HG03571 (cell line): ENCODE measurements at regions not wholly inside any gene's neighbourhood (a gene's known extent, or its start where the extent isn't known, plus 50 kb on each side); places are given as distances from the start of the nearest gene placed in this dataset.

Experiments
- ATAC-seq: cut with Tn5 transposase; IDR thresholded peaks from one replicate; pipeline ENCODE4 v1.9.1; 2021; ENCODE audit not compliant: unreplicated experiment

DNA sequence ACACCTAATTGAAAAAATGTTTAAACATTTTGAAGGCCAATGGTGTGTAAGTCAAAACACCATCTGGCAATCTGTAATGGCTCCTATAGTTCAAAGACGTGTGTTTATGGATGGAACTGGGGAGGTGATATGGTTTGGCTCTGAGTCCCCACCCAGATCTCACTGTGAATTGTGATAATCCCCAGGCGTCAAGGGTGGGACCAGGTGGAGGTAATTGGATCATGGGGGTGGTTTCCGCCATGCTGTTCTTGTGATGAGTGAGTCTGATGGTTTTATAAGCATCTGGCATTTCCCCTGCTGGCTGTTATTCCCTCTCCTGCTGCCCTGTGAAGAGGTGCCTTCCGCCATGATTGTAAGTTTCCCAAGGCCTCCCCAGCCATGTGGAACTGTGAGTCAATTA lies 52.2 kb downstream of the ADRA2C start:
- no peak for ATAC-seq

DNA sequence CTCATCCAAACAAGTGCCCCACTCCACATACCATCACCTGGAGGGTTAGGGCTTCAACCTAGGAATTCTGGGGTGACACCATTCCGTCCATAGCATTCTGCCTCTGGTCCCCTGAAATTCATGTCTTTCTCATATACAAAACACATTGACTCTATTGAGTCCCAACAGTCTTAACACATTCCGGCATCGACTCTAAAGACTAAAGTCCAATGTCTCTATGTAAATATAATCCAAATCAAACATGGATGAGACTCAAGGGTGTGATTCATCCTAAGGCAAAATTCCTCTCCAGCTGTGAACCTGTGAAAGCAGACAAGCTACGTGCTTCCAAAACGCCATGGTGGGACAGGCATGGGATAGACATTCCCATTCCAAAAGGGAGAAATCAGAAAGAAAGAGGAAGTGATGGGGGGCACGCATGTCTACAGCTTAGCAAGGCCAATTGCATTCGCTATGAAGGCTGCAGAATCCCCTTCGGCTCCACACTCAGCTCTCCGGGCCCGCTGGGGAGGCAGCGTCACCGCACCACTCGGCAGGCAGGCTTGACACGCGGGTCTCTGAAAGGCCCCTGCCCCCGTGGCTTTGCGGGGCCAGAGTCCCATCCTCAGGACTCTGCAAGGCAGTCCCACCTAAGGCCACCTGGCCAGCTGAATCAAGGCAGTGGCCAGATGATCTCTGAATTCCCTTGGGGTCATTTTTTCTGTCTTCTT lies 53.2 kb downstream of the ADRA2C start:
- ATAC-seq = no peak

DNA sequence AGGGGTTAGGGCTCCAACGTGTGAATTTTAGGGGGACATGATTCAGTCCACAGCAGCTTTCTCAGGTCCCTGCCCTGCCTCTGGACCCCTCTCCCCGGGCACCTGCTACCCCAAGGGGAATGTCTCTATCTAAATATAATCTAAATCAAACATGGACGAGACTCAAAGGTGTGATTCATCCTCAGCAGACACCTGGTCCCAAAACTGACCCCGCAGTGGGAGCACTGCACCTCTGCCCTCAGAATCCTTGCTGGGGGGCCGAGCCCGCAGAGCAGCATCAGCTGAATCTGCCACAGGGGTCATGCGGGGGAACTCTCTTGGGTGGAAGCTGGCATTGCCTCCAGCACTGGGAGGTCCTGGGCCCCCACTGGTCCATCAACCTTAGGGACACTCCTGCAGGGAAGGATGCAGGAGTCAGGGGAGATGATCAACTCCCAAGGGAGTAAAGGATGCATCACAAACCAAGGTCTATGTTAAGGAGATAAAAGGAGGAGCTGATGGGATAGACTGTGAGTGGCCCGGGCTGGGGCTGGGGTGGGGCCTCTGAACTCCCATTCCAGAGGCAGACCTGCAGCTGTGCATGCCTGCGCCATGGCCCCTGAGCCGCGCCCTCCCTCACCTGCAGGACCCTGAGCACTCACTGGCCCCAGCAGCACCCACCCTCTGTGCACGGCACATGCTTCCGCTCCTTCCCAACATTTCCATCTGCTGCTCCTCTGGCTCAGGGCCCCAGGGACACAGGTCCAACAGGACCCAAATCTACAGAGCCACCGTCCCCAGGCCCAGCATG lies 54.0 kb downstream of the ADRA2C start:
- ATAC-seq = no peak

DNA sequence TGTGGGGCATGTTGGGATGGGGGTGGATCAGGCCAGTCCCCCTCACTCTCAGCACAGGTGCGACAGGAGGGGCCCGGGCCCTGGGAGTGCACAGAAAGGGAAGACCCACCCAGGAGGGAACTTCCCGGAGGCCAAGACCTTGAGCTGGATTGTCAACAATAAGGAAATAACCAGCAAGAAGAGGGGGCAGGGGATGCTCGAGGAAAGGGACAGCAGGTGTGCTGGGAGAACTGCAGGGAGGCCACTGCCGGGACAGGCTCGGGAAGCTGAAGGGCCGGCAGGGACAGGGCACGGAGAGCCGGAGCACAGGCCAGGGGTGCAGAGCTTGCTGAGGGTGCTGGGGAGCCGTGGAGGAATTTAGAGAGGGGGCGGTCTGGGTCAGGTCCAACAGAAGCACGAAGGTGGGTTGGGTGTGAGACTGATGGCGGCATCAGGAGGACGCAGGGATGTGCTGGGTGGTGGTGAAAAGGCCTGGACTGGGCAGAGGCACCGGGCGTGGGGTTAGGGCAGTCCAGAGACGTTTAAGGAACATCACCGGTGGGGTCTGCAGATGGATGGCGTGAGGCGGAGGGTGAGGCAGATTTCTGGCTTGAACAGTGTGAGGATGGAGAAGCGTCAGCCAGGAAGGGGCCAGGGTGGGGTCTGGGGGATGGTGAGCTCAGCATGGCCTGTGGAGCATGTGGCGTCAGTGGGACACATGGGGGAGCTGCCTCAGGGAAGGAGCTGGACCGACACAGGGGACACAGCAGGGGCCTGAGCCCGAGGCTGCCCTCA lies 54.8 kb downstream of the ADRA2C start:
- ATAC-seq = no peak

DNA sequence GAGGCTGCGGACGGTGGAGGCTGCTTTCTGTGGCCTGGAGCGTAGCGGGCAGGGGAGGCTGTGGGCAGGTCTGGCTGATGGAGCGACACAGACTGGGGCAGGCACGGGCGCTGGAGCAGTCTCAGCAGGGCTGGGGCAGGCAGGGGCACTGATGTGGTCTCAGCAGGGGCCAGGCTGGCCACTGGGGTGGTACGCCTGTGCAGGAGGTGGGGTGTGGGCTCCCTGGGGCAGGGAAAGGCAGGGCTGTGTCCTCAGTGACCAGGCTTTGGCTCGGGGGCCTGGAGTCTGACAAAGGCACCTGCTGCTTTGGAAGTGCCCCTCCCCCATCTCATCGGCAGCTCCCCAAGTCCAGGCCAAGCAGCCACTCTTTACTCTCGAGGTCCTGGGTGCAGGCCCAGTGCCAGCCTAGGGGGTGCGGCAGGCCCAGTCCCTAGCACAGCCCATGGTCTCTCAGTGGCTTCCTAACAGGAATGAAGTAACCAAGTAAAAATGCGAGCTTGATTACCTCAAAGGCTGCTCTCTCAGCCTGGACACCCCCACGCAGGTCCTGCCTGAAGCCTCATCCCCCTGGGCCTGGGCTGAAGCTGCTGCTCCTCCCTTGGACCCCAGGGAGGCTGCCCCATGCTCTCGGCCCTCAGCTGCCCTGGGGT lies 55.5 kb downstream of the ADRA2C start:
- ATAC-seq = no peak

DNA sequence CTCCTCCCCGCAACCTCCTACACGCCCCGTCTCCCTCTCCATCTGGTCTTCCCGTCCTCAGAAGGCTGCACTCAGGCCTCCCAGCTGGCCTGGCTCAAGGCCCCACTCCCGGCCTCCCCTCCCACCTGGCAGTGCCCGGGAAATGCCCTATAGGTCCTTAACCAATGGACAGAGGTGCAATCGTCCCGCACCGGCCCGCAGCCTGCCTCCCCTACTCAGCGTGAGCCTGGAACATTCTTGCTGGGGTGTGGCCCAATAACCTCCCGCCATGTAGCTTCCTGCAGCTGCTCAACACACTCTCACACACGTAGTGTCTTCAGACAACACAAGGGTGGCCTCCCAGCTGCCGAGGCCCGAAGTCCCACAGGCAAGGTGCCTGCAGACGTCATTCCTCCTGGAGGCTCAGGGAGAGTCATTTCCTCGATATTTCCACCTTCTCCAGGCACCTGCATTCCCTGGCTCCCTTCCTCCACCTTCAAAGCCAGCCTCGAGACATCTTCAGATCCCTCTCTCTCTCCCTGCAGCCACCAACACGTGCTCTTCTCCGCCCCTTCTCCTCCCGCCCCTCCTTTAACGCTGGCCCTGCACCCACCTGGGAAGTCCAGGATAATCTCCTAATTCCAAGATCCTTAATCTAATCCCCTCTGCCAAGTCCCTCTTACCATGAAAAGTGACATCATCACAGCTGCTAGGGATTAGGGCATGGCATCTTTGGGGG lies 56.2 kb downstream of the ADRA2C start:
- no peak for ATAC-seq

DNA sequence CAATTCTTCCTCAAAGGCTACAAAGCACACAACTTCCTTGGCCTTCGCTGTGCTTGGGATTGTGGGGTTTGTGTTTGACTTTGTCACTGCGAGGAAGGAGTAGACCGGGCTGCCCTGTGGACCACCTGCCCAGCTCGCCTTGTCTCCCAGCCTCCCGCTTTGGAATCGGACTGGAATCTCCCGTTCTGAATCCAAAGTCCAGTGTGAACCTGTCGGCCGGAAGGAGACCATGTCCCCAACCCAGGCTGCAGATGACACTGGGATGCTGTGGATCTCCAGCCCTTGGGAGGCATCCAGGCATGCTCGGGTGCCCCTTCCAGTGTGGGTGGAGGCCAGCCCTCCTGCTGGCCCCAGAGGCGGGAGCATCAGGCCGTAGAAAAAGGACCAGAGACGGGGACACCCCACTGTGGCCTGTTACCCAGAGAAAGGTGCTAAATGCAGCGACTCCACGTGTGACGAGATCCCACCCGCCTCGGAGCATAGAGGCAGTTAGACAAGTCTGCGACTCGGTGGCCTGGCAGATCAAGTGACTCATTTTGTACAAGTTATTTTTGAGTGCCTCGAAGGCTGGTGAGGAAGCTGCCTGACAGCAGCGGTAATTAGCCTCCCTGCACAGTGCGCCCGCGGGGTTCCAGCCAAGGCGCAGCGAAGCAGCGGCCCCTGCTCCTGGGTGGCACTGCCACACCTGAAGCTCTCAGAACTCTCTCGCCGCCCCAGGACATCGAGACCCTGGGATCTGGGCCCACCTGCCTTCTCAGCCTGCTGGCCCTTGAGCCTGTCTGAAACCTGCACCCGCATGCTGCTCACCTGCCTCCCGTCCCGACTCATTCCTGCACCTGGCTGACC lies 57.5 kb downstream of the ADRA2C start:
- no peak for ATAC-seq

DNA sequence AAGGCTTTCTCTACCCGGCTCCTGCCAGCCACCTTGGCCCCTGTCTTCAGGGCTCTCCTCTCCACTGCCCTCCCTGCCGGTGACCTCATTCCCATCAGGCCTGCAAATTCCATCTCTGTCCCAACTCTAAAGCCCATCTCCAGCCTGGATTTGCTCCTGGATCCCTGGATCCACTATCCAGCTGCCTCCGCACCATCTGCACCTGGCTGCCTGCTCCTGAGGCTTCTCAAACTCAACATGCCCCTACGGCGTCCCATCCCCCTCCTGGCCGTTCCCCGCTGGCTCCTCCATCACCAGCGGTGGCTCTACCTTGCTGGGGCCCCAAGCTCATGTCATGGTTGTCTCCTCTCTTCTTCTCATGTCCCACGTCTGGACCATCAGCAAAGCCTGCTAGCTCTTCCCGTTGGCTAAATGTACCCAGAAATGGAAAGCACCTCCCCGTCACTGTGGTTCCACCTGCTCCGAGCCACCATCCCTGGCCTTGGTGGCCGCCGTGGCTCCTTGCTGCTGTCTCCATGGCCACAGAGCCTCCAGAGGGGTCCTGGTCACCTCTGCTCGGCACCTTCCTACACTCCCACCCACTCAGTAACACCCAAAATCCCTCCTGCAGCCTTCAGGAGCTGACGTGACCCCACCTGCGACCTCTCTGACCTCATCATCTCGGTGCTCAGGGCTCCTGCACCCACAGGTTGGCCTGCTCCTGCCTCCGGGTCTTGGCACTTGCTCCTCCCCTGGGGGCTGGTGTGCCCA lies 58.5 kb downstream of the ADRA2C start:
- ATAC-seq = no peak

DNA sequence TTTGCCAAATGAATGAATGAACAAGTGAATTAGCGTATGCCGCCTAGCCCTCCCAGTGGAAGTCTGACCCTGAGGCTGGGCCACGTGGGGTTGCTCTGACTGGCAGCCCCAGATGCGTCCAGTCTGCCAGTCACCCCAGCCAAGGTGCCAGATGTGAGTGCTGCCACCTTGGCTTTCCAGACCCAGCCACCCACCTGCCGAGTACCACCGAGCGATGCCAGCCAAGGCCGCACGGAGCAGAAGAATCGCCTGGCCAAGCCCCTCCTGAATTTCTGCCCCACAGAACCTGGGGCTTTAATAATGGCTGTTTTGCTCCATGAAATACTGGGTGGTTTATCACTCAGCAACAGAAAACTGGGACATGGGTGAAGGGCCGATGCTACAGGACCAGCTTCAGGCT lies 59.3 kb downstream of the ADRA2C start:
- ATAC-seq = no peak

DNA sequence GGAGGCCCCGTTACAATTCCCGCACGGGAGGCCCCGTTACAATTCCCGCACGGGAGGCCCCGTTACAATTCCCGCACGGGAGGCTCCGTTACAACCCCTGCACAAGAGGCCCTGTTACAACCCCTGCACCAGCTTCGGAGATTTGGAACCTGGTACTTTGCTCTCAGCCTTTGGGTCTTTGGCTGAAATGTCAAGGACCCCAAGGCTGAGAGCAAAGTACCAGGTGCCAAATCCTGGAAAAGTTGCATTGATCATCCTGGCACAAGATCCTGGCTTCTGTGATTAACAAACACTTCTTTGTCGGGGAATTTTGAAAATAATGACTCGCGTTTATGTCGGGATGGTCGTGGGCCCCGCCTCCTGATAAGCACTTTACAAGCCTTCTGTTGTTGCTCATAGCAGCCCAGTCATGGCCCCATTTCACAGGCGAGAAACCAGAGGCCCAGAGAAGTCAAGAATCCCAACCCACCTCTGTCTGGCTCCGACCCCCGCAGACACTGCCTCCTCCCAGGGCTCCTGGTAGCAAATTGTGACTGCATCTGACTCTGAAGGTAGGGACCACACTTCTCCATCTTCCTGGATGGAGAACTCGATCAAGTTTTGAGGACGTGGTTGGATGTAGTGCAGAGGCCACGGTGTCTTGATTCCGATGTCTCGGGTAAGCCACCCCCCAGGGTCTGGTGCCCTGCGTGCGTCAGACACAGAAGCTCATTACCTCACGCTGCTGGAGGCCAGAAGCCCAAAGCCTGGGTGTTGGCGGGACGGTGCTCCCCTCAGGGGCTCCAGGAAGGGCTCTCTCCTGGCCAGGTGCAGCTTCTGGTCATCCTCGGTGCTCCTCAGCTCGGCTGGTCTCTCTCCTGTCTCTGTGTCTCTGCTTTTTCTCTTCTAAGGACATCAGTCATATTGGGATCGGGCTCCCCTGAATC lies 60.3 kb downstream of the ADRA2C start:
- ATAC-seq = no peak

DNA sequence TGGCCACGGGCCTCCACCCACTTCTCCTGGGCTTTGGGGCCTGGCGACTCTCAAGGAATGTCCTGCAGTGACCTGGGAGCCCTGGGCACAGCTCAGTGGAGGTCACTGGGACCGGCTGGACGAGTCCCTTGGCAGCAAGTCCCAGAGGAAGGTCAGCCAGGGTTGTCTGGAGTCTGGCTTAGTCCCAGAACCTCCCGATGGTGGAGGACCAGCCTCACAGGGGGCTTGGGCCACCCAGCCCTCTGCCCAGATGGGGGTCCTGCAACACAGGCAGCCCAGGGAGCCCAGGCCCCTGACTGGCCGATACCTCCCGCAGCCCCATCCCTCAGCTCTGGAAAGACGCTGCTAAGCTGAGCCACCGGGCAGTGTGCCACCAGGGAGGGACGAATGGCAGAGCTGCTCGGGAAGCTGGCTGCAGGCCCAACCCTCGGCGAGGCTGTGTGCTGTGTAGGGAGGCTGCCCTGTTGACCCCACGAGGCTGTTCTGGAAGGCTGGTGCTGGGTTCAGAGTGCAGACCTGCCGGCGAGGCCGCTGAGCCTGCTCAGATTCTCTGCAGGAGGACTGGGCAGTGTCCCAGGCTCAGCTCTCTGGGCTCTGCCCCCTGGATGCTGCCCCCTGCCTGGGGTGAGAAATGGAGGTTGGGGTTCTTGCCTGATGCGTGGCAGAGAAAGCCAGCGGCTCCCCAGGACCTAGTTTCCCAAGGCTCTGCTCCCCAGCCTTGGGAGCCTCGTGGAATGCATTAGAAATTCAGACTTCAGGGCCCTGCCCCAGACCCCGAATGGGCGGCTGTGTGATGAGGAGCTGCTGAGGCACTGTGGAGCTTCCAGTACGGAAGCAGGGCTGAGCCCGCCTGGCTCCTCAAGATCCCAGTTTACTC lies 61.7 kb downstream of the ADRA2C start:
- ATAC-seq = no peak

DNA sequence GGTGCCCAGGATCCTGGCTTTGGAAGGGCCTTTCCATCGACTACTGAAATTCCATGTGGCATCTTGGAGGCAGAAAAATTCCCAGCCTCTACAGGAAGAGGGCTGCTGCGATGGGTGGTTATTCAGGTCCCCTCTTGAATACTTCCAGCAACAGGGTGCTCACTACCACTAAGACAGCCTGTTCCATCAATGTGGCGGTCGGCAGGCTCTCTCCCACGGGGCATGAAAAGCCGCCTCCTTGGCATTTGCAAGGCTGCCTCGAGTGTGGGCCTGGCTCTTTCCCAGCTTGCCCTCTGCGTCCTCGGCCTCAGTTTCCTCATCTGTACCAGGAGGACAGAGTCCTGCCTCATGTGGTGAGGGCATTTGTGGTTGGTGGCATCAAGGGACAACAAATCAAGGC lies 62.4 kb downstream of the ADRA2C start:
- ATAC-seq = no peak

DNA sequence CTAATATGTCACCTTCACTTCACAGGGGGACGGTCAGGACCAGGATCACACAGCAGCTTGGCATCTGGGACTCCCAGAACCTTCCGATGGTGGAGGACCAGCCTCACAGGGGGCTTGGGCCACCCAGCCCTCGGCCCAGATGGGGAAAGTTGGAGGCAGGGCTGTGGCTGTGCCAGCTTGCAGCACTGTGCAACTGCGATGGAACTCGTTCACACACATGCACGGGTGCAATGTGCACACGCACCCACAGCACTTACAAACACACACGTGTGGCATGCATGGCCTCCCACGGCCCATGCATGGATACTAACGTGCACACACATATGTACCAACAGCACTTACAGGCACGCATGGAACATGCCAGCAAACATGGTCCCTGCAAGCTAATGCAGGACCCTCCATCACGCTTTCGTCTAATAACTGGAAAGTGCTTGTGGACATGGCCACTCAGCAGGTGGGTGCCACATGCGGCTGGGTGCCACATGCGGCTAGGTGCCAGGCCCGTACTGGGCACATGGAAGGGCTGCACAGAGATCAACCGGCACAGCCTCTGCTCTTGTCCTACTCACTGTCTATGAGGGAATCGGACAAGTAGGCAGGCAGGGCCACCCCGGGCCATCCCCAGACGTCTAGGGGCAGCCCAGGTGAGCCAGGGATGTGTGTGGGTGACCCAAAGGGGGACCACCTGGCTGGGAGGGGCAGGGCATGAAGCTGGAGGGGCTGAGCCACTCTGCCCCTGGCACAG lies 63.2 kb downstream of the ADRA2C start:
- ATAC-seq = no peak

DNA sequence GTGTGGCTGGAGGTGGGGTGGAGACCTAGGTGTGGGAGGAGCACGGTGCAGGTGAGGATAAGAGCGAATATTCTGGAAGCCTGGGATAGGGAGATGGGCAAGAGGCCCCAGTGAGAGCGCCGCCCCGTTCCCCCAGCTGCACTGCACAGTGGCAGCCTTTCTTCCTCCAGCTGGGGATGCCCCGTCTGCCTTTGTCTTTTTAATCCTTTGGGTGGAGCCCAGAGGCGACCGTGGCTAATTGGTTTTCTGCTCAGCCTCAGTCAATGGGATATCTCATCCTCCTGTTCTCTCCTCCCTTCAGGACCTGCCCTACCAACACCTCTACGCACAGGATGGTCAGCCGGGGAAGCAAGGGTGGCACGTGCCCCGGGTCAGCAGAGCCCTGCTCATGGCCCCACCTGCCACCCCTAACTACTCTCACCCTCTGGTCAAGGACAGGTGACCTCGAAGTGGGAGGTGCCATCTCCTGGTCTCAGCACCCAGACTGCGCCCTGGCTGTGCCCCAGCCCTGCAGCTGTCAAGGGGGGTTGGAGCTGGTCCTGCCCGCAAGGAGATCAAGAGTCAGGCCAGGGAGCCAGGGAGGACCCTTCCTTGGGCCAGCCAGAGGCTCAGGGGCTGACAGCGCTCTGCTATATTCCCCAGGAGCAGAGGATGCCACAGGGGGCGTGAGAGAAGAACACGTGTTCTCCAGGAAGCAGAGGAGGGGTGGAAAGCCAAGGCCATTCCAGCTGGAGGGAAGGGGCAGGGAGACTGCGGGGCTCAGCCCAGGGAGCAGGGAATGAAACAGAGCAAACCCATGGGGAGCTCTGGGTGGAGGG lies 64.0 kb downstream of the ADRA2C start:
- no peak for ATAC-seq

DNA sequence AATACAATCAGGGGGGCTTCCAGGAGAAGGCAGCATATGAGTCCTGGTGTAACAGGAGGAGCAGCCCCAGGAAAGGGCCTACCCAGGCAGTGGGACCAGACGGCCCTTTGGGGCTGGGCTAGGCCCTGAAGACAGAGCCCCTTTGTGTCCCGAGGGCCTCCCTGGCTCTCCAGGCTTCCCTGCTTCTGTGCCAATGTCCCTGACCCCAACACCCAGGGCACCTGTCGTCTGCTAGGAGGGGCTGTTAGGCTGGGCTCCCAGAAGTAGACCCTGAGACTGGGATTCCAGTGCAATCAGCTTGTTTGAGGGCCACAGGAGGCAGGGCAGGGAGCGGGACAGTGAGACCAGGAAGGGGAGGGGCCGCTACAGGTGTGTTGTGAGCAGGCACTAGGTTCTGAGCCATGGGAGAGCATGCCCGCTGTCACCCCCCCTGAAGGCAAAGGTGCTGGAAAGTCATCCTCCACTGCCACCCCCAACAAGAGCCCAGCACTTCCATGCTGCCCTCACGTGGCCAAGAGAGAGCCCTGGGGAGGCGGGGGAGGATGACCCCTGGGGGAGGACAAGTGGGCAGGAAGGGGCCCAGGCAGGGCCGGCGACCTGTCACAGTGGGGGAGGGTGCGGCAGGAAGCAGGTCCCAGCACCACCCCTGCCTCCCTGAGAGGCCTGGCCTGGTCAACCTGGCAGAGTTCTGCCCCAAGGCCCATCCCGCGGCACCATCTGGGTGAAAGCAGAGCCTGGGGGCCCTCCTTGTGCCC lies 64.8 kb downstream of the ADRA2C start:
- no peak for ATAC-seq
